Caco-2 (cell line): ENCODE measurements at regions not wholly inside any gene's neighbourhood (a gene's known extent, or its start where the extent isn't known, plus 50 kb on each side); places are given as distances from the start of the nearest gene placed in this dataset.

ENCODE experiments used
- BruUV-seq: library from RNA; stranded (reverse); fragments of 400-500 nt; replicated peaks from 2 replicates; lab custom pipeline; 2021; lab: Mats Ljungman, UMichigan
- CTCF ChIA-PET: fragments of 300-600 bp; sonication (Branson Sonifier 250); formaldehyde crosslinking; loops from one replicate; lab custom pipeline; 2022; ENCODE audit warnings: antibody characterized with exemption; lab: Charles Lee
- POLR2A ChIA-PET: fragments of 300-600 bp; sonication (Branson Sonifier 250); formaldehyde crosslinking; loops from one replicate; lab custom pipeline; 2022; ENCODE audit warnings: antibody characterized with exemption; lab: Charles Lee
- DNase-seq, 2 experiments: peaks; one replicate each; pipeline versions ENCODE4 v3.0.0 to v3.0.0-alpha.2; 2020 to 2022
- H3K27me3 ChIP-seq: replicated peaks from 2 replicates; pipeline ENCODE4 v1.6.0; 2011; ENCODE audit warnings: low read length; ENCODE audit not compliant: control insufficient read depth, insufficient read depth
- H3K36me3 ChIP-seq: 2 replicates; pipeline ENCODE4 v1.5.1; 2011; ENCODE audit warnings: low read length; ENCODE audit not compliant: control insufficient read depth, insufficient read depth
- H3K4me1 ChIP-seq: fragments of 250-450 bp; sonication (Bioruptor Pico); 2 replicates; pipeline ENCODE4 v1.5.1; 2020; ENCODE audit warnings: mild to moderate bottlenecking
- H3K4me3 ChIP-seq: 2 replicates; pipeline ENCODE4 v1.5.1; 2011; ENCODE audit warnings: low read depth, mild to moderate bottlenecking, control low read depth, low read length
- H3K9me3 ChIP-seq: fragments of 250-450 bp; sonication (Bioruptor Pico); 2 replicates; pipeline ENCODE4 v1.5.1; 2020; ENCODE audit warnings: mild to moderate bottlenecking, moderate library complexity
- H3K27ac Mint-ChIP-seq: one replicate; pipeline ENCODE4 v1.8.0; 2022; ENCODE audit warnings: mixed read lengths; ENCODE audit not compliant: unreplicated experiment
- H3K27me3 Mint-ChIP-seq: one replicate; pipeline ENCODE4 v1.8.0; 2022; ENCODE audit warnings: mixed read lengths; ENCODE audit not compliant: insufficient read depth, unreplicated experiment
- H3K36me3 Mint-ChIP-seq: one replicate; pipeline ENCODE4 v1.8.0; 2022; ENCODE audit warnings: mild to moderate bottlenecking, mixed read lengths; ENCODE audit not compliant: insufficient read depth, unreplicated experiment
- H3K4me1 Mint-ChIP-seq: one replicate; pipeline ENCODE4 v1.8.0; 2022; ENCODE audit warnings: low read depth, mixed read lengths; ENCODE audit not compliant: unreplicated experiment
- H3K4me3 Mint-ChIP-seq: one replicate; pipeline ENCODE4 v1.8.0; 2022; ENCODE audit warnings: mild to moderate bottlenecking, moderate library complexity, mixed read lengths; ENCODE audit not compliant: unreplicated experiment
- H3K9me3 Mint-ChIP-seq: one replicate; pipeline ENCODE4 v1.8.0; 2022; ENCODE audit warnings: mixed read lengths; ENCODE audit not compliant: unreplicated experiment
- intact Hi-C: fragments of 100-400 bp; cut with micrococcal nuclease; formaldehyde crosslinking; loops from one replicate; pipeline ENCODE4 v1.10.0; 2022; ENCODE audit not compliant: unreplicated experiment
- TF ChIP-seq, protein P1 (sequence below), 2 experiments: fragments of 200-600 bp in 1 of 2; IDR thresholded peaks; 1 replicate in 1 of 2; 2 replicates in 1 of 2; pipeline versions ENCODE4 v1.5.1 to v1.8.0; 2011 to 2022; ENCODE audit warnings: antibody characterized with exemption in 1 of 2, control low read depth in 1 of 2, inconsistent platforms in 1 of 2, low read depth in 1 of 2, low read length in 1 of 2, mild to moderate bottlenecking in 1 of 2, moderate library complexity in 1 of 2; ENCODE audit not compliant: insufficient read depth in 1 of 2, severe bottlenecking in 1 of 2, unreplicated experiment in 1 of 2

DNA sequence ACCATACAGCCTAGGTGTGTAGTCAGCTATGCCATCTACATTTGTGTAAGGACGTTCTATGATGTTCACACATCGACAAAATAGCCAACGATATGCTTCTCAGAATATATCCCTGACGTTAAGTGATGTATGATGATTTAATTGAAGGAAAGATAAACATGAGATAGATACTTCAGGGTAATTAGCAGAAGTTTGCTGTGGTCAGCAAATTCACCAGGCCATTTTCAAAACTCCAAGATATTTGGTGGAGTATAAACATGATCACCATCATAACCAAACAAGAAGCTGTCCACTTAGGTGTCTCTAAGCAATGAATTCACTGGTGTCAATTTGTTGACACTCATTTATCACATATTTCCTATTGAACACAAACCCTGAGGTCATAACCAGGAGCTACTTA lies 885.6 kb upstream of the NR2F2 start:
- Histone ChIP-seq H3K36me3 (no peaks in the 10 kb centered on the region), H3K4me1 (no peaks in the 10 kb centered on the region), H3K9me3 (no peaks in the 10 kb centered on the region), H3K4me3 (no peak overlapping the region), H3K27me3 (no peaks in the 10 kb centered on the region)
- intact Hi-C loops: no loop called here
- ChIA-PET POLR2A (no interaction called here), CTCF (no interaction called here)
- Mint-ChIP-seq H3K27me3 (peaks cover 5% of the 10 kb centered on the region), H3K4me1 (no peaks in the 10 kb centered on the region), H3K36me3 (no peaks in the 10 kb centered on the region), H3K4me3 (no peak overlapping the region), H3K27ac (no peak overlapping the region), H3K9me3 (no peaks in the 10 kb centered on the region)
- no peak for DNase-seq
- BruUV-seq: no TSS peak
- TF ChIP-seq, protein P1, sequence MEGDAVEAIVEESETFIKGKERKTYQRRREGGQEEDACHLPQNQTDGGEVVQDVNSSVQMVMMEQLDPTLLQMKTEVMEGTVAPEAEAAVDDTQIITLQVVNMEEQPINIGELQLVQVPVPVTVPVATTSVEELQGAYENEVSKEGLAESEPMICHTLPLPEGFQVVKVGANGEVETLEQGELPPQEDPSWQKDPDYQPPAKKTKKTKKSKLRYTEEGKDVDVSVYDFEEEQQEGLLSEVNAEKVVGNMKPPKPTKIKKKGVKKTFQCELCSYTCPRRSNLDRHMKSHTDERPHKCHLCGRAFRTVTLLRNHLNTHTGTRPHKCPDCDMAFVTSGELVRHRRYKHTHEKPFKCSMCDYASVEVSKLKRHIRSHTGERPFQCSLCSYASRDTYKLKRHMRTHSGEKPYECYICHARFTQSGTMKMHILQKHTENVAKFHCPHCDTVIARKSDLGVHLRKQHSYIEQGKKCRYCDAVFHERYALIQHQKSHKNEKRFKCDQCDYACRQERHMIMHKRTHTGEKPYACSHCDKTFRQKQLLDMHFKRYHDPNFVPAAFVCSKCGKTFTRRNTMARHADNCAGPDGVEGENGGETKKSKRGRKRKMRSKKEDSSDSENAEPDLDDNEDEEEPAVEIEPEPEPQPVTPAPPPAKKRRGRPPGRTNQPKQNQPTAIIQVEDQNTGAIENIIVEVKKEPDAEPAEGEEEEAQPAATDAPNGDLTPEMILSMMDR (IDR thresholded peaks at IDR 0.05; ENCODE audit: insufficient read depth in 1 of 2, low read depth in 1 of 2, low read length in 1 of 2, severe bottlenecking in 1 of 2, unreplicated experiment in 1 of 2): no peak

DNA sequence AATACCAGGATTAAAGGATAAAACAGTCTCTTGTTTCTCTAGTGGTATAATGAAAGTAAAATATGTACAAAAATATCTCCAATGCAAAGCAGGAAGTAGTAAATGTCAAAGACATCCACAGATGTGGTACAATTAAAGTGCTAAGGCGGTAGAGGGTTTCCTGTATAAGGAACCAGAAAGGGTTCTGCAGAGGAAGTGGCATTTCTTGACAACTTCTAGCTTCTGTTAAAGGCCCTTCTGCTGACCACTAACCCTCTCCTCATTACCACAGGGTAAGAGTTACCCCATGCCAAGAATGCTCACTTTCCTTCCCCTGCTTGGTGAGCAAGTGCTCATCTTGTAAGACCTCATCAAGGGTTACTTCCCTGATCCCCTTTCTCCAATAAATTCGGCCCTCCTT lies 883.6 kb upstream of the NR2F2 start:
- H3K27me3 Mint-ChIP-seq: peaks cover 5% of the 10 kb centered on the region
- H3K9me3 Mint-ChIP-seq: no peaks in the 10 kb centered on the region
- no peaks in the 10 kb centered on the region for H3K9me3 ChIP-seq
- H3K36me3 Mint-ChIP-seq: no peaks in the 10 kb centered on the region
- no peak for DNase-seq
- no peaks in the 10 kb centered on the region for H3K4me1 ChIP-seq
- ChIA-PET POLR2A (no interaction called here), CTCF (no interaction called here)
- no TSS peak for BruUV-seq
- intact Hi-C loops: no loop called here
- no peaks in the 10 kb centered on the region for H3K27me3 ChIP-seq
- H3K36me3 ChIP-seq: no peaks in the 10 kb centered on the region
- H3K4me3 Mint-ChIP-seq: no peak overlapping the region
- H3K4me1 Mint-ChIP-seq: no peaks in the 10 kb centered on the region
- H3K27ac Mint-ChIP-seq: no peak overlapping the region
- H3K4me3 ChIP-seq: no peak overlapping the region
- TF ChIP-seq, protein P1 (IDR thresholded peaks at IDR 0.05; ENCODE audit: insufficient read depth in 1 of 2, low read depth in 1 of 2, low read length in 1 of 2, severe bottlenecking in 1 of 2, unreplicated experiment in 1 of 2): no peak

- ChIA-PET CTCF (no interaction called here), POLR2A (no interaction called here)
- H3K27me3 ChIP-seq: no peaks in the 10 kb centered on the region
- BruUV-seq: no TSS peak
- no peak overlapping the region for H3K4me3 ChIP-seq
- no peaks in the 10 kb centered on the region for H3K4me1 ChIP-seq
- DNase-seq: no peak
- Mint-ChIP-seq H3K27me3 (peaks cover 5% of the 10 kb centered on the region), H3K27ac (no peak overlapping the region), H3K4me3 (no peak overlapping the region), H3K36me3 (no peaks in the 10 kb centered on the region), H3K4me1 (no peaks in the 10 kb centered on the region), H3K9me3 (no peaks in the 10 kb centered on the region)
- TF ChIP-seq, protein P1 (IDR thresholded peaks at IDR 0.05; ENCODE audit: insufficient read depth in 1 of 2, low read depth in 1 of 2, low read length in 1 of 2, severe bottlenecking in 1 of 2, unreplicated experiment in 1 of 2): no peak
- no peaks in the 10 kb centered on the region for H3K9me3 ChIP-seq
- intact Hi-C loops: no loop called here
- H3K36me3 ChIP-seq: no peaks in the 10 kb centered on the region
Measured at GRCh38 chr15:95447486-95447885, 883.0 kb upstream of the NR2F2 start.
